ENCODE measurements at regions not wholly inside any gene's neighbourhood (a gene's known extent, or its start where the extent isn't known, plus 50 kb on each side); places are given as distances from the start of the nearest gene placed in this dataset.

DNA sequence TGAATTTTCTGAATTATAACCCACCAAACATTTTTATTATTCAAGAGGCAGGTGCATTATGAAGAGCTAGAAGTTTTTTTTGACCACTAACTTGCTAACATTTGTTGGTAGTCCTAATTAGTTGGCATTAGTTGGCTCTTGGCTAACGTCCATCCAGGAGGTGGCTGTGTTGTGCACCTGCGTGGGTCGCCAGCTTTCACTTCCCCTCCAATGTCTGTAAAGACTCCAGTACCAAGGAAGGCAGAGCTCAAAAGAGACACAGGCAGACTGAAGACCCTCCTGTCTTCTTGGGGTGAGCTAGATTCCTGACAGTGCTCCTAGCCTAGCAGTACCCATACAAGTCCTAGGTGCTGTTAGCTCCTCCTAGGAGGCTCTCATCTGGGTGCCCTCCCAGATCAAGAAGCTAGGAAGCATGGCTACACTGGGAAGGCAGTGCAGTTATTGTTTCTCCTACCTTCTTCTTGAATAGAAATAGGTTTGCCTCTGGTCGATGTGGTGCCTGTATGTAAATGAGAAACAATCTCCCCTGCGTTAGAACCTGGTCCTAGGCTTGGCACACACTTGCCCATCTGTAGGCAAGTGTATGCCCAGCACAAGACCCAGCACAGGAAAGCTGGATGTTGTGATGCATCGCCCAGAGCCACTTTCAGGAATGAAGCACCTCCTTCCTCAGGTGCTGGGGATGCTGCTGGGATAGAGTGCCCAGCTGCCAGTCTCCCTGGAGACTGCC lies 190.9 kb downstream of the ICE1 start:
- Histone ChIP-seq H3K4me3 (ENCODE audit: low read length in 3 of 3) (no peak overlapping the region), H3K27ac (ENCODE audit: low read depth in 2 of 2, low read length in 2 of 2) (no peak overlapping the region), H3K9me3 (ENCODE audit: control insufficient read depth in 2 of 3, insufficient read depth in 1 of 3, low read length in 3 of 3) (no peaks in the 10 kb centered on the region), H3K27me3 (ENCODE audit: control insufficient read depth, insufficient read depth, low read length) (no peaks in the 10 kb centered on the region), H3K4me1 (ENCODE audit: control insufficient read depth in 2 of 3, insufficient read depth in 2 of 3, low read depth in 1 of 3, low read length in 3 of 3) (no peaks in the 10 kb centered on the region), H3K9ac (ENCODE audit: low read length in 3 of 3) (no peak overlapping the region), H3K36me3 (ENCODE audit: control insufficient read depth in 2 of 3, insufficient read depth in 3 of 3, low read length in 3 of 3) (no peaks in the 10 kb centered on the region)
- FAIRE-seq (no peak), DNase-seq (no peak)
- intact Hi-C loops (cut with DNase I): no loop called here
- TF ChIP-seq, protein P1, sequence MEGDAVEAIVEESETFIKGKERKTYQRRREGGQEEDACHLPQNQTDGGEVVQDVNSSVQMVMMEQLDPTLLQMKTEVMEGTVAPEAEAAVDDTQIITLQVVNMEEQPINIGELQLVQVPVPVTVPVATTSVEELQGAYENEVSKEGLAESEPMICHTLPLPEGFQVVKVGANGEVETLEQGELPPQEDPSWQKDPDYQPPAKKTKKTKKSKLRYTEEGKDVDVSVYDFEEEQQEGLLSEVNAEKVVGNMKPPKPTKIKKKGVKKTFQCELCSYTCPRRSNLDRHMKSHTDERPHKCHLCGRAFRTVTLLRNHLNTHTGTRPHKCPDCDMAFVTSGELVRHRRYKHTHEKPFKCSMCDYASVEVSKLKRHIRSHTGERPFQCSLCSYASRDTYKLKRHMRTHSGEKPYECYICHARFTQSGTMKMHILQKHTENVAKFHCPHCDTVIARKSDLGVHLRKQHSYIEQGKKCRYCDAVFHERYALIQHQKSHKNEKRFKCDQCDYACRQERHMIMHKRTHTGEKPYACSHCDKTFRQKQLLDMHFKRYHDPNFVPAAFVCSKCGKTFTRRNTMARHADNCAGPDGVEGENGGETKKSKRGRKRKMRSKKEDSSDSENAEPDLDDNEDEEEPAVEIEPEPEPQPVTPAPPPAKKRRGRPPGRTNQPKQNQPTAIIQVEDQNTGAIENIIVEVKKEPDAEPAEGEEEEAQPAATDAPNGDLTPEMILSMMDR (IDR thresholded peaks at IDR 0.05; ENCODE audit: borderline replicate concordance, extremely low read depth, insufficient read depth): no peak

- no peak overlapping the region for H3K27ac ChIP-seq (ENCODE audit: low read depth in 2 of 2, low read length in 2 of 2)
- no peak overlapping the region for H3K9ac ChIP-seq (ENCODE audit: low read length in 3 of 3)
- no peaks in the 10 kb centered on the region for H3K27me3 ChIP-seq (ENCODE audit: control insufficient read depth, insufficient read depth, low read length)
- H3K4me3 ChIP-seq (ENCODE audit: low read length in 3 of 3): no peak overlapping the region
- no peaks in the 10 kb centered on the region for H3K4me1 ChIP-seq (ENCODE audit: control insufficient read depth in 2 of 3, insufficient read depth in 2 of 3, low read depth in 1 of 3, low read length in 3 of 3)
- no peaks in the 10 kb centered on the region for H3K36me3 ChIP-seq (ENCODE audit: control insufficient read depth in 2 of 3, insufficient read depth in 3 of 3, low read length in 3 of 3)
- TF ChIP-seq, protein P1 (IDR thresholded peaks at IDR 0.05; ENCODE audit: borderline replicate concordance, extremely low read depth, insufficient read depth): no peak
- DNase-seq: no peak
- no peaks in the 10 kb centered on the region for H3K9me3 ChIP-seq (ENCODE audit: control insufficient read depth in 2 of 3, insufficient read depth in 1 of 3, low read length in 3 of 3)
- FAIRE-seq: no peak
- intact Hi-C loops (cut with DNase I): no loop called here
These were observed 189.6 kb downstream of the ICE1 start for GRCh38 chr5:5612096-5612495.

GRCh38 chr5:5609935-5610334 lies 187.5 kb downstream of the ICE1 start:
- Histone ChIP-seq H3K9me3 (ENCODE audit: control insufficient read depth in 2 of 3, insufficient read depth in 1 of 3, low read length in 3 of 3) (no peaks in the 10 kb centered on the region), H3K4me1 (ENCODE audit: control insufficient read depth in 2 of 3, insufficient read depth in 2 of 3, low read depth in 1 of 3, low read length in 3 of 3) (no peaks in the 10 kb centered on the region), H3K27me3 (ENCODE audit: control insufficient read depth, insufficient read depth, low read length) (no peaks in the 10 kb centered on the region), H3K36me3 (ENCODE audit: control insufficient read depth in 2 of 3, insufficient read depth in 3 of 3, low read length in 3 of 3) (no peaks in the 10 kb centered on the region), H3K4me3 (ENCODE audit: low read length in 3 of 3) (no peak overlapping the region), H3K27ac (ENCODE audit: low read depth in 2 of 2, low read length in 2 of 2) (no peak overlapping the region), H3K9ac (ENCODE audit: low read length in 3 of 3) (no peak overlapping the region)
- intact Hi-C loops (cut with DNase I): no loop called here
- TF ChIP-seq, protein P1 (IDR thresholded peaks at IDR 0.05; ENCODE audit: borderline replicate concordance, extremely low read depth, insufficient read depth): no peak
- FAIRE-seq: no peak
- DNase-seq: no peak
